Esophagus muscularis mucosa (tissue), 3 donors: ENCODE measurements at regions not wholly inside any gene's neighbourhood (a gene's known extent, or its start where the extent isn't known, plus 50 kb on each side); places are given as distances from the start of the nearest gene placed in this dataset.

Experiments used
- POLR2AphosphoS5 ChIP-seq, 2 donors: sonication (generic); formaldehyde crosslinking; IDR thresholded peaks; one replicate each; pipeline ENCODE4 v1.6.1; 2017; ENCODE audit warnings: antibody characterized with exemption in 2 of 2
- TF ChIP-seq, protein P1 (sequence below), 3 experiments: fragments of 200-600 bp in 2 of 3; fragments of 450-650 bp in 1 of 3; sonication (generic) in 2 of 3; IDR thresholded peaks; one replicate each; pipeline ENCODE4 v1.5.1; 2017 to 2019; ENCODE audit warnings: antibody characterized with exemption in 3 of 3, mild to moderate bottlenecking in 2 of 3, moderate library complexity in 1 of 3

DNA sequence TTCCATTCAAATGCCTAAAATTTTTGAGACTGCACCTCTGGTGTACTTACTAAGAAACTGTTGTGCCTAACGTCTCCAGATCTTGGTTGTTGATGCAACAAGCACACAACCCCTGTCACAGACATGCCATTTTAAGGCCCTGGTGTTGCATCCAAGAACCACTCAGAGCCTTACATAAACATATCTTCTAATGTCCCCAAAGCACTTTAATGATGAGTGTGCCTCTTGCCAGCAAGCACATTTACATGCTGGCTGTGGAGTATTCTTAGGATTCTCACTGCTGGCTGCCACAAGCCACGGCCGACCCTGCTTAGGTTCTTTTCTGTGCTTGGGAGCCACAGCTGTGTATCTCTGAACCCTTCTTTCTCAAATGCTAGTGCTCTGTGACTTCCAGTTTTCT, 201.4 kb downstream of the ADAMTS15 start:
- no peak for TF ChIP-seq POLR2AphosphoS5 (IDR thresholded peaks at IDR 0.05)
- TF ChIP-seq, protein P1, sequence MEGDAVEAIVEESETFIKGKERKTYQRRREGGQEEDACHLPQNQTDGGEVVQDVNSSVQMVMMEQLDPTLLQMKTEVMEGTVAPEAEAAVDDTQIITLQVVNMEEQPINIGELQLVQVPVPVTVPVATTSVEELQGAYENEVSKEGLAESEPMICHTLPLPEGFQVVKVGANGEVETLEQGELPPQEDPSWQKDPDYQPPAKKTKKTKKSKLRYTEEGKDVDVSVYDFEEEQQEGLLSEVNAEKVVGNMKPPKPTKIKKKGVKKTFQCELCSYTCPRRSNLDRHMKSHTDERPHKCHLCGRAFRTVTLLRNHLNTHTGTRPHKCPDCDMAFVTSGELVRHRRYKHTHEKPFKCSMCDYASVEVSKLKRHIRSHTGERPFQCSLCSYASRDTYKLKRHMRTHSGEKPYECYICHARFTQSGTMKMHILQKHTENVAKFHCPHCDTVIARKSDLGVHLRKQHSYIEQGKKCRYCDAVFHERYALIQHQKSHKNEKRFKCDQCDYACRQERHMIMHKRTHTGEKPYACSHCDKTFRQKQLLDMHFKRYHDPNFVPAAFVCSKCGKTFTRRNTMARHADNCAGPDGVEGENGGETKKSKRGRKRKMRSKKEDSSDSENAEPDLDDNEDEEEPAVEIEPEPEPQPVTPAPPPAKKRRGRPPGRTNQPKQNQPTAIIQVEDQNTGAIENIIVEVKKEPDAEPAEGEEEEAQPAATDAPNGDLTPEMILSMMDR (IDR thresholded peaks at IDR 0.05), result no peak
